GM10266 (cell line): ENCODE measurements at regions not wholly inside any gene's neighbourhood (a gene's known extent, or its start where the extent isn't known, plus 50 kb on each side); places are given as distances from the start of the nearest gene placed in this dataset.

Experiments
- DNase-seq: peaks from one replicate; pipeline ENCODE4 v3.0.0; 2012; ENCODE audit errors: extremely low spot score
- CTCF ChIP-seq: IDR thresholded peaks from 2 replicates; pipeline ENCODE4 v1.5.1; 2012; ENCODE audit warnings: mild to moderate bottlenecking, low read depth; ENCODE audit not compliant: control insufficient read depth, insufficient read depth; ENCODE audit errors: missing control alignments

GRCh38 chr12:115763376-115763775, 514.1 kb downstream of the MED13L start:
- no peak for DNase-seq
- TF ChIP-seq CTCF: no peak

- no peak for DNase-seq
- TF ChIP-seq CTCF: no peak
Measured at GRCh38 chr12:115762936-115763335, 514.6 kb downstream of the MED13L start.

GRCh38 chr12:115761784-115762183, 515.7 kb downstream of the MED13L start:
- TF ChIP-seq CTCF: no peak
- DNase-seq: no peak

- TF ChIP-seq CTCF: no peak
- no peak for DNase-seq
Measured at GRCh38 chr12:115760231-115760630, 517.3 kb downstream of the MED13L start.

- DNase-seq: no peak
- no peak for TF ChIP-seq CTCF
Measured at GRCh38 chr12:115758877-115759620, 518.4 kb downstream of the MED13L start.

GRCh38 chr12:115758183-115758582, 519.3 kb downstream of the MED13L start:
- DNase-seq: no peak
- TF ChIP-seq CTCF: no peak

GRCh38 chr12:115756804-115757203, 520.7 kb downstream of the MED13L start:
- DNase-seq: no peak
- TF ChIP-seq CTCF: no peak
